ENCODE measurements at regions not wholly inside any gene's neighbourhood (a gene's known extent, or its start where the extent isn't known, plus 50 kb on each side); places are given as distances from the start of the nearest gene placed in this dataset.

DNA sequence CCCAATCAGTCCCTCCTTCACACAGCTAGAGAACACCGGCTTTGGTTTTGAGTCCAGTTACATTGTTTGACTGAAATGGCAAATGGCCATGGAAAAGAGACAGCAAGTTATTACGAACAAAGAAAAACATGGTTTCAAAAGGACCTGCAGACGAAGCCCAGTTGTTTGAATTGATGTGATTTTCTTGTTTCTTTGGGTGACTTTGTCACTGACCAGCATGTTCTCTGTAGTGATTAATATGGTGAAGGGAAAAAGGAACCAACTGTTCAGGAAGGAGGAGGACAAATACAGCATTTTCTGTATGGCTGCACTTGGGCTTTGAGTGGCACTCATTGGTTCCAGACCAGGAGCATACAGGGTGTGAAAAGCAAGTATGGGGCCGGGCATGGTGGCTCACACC lies 217.4 kb upstream of the TPM1 start (continued):
- TF ChIP-seq, protein P1, sequence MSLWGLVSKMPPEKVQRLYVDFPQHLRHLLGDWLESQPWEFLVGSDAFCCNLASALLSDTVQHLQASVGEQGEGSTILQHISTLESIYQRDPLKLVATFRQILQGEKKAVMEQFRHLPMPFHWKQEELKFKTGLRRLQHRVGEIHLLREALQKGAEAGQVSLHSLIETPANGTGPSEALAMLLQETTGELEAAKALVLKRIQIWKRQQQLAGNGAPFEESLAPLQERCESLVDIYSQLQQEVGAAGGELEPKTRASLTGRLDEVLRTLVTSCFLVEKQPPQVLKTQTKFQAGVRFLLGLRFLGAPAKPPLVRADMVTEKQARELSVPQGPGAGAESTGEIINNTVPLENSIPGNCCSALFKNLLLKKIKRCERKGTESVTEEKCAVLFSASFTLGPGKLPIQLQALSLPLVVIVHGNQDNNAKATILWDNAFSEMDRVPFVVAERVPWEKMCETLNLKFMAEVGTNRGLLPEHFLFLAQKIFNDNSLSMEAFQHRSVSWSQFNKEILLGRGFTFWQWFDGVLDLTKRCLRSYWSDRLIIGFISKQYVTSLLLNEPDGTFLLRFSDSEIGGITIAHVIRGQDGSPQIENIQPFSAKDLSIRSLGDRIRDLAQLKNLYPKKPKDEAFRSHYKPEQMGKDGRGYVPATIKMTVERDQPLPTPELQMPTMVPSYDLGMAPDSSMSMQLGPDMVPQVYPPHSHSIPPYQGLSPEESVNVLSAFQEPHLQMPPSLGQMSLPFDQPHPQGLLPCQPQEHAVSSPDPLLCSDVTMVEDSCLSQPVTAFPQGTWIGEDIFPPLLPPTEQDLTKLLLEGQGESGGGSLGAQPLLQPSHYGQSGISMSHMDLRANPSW (CRISPR knock-in tag; conservative IDR thresholded peaks at IDR 0.05; ENCODE audit: low read depth) = no peak
- TF ChIP-seq FOXP1 (CRISPR knock-in tag; IDR thresholded peaks at IDR 0.05; ENCODE audit: borderline replicate concordance) (no peak), ZNF317 (CRISPR knock-in tag; IDR thresholded peaks at IDR 0.05; ENCODE audit: borderline replicate concordance, low read depth) (no peak), EMX1 (CRISPR knock-in tag; IDR thresholded peaks at IDR 0.05) (no peak), SMAD4 (CRISPR knock-in tag; IDR thresholded peaks at IDR 0.05) (no peak), NFYB (CRISPR knock-in tag; conservative IDR thresholded peaks at IDR 0.05; ENCODE audit: low read depth) (no peak), SMAD3 (CRISPR knock-in tag; IDR thresholded peaks at IDR 0.05; ENCODE audit: borderline replicate concordance) (no peak), TEAD1 (CRISPR knock-in tag; IDR thresholded peaks at IDR 0.05) (no peak)
- TF ChIP-seq, protein P2, sequence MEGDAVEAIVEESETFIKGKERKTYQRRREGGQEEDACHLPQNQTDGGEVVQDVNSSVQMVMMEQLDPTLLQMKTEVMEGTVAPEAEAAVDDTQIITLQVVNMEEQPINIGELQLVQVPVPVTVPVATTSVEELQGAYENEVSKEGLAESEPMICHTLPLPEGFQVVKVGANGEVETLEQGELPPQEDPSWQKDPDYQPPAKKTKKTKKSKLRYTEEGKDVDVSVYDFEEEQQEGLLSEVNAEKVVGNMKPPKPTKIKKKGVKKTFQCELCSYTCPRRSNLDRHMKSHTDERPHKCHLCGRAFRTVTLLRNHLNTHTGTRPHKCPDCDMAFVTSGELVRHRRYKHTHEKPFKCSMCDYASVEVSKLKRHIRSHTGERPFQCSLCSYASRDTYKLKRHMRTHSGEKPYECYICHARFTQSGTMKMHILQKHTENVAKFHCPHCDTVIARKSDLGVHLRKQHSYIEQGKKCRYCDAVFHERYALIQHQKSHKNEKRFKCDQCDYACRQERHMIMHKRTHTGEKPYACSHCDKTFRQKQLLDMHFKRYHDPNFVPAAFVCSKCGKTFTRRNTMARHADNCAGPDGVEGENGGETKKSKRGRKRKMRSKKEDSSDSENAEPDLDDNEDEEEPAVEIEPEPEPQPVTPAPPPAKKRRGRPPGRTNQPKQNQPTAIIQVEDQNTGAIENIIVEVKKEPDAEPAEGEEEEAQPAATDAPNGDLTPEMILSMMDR (IDR thresholded peaks at IDR 0.05) = no peak
- TF ChIP-seq, protein P3, sequence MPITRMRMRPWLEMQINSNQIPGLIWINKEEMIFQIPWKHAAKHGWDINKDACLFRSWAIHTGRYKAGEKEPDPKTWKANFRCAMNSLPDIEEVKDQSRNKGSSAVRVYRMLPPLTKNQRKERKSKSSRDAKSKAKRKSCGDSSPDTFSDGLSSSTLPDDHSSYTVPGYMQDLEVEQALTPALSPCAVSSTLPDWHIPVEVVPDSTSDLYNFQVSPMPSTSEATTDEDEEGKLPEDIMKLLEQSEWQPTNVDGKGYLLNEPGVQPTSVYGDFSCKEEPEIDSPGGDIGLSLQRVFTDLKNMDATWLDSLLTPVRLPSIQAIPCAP (CRISPR knock-in tag; IDR thresholded peaks at IDR 0.05) = no peak
- TF ChIP-seq, protein P4, sequence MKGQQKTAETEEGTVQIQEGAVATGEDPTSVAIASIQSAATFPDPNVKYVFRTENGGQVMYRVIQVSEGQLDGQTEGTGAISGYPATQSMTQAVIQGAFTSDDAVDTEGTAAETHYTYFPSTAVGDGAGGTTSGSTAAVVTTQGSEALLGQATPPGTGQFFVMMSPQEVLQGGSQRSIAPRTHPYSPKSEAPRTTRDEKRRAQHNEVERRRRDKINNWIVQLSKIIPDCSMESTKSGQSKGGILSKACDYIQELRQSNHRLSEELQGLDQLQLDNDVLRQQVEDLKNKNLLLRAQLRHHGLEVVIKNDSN (CRISPR knock-in tag; IDR thresholded peaks at IDR 0.05) = no peak

DNA sequence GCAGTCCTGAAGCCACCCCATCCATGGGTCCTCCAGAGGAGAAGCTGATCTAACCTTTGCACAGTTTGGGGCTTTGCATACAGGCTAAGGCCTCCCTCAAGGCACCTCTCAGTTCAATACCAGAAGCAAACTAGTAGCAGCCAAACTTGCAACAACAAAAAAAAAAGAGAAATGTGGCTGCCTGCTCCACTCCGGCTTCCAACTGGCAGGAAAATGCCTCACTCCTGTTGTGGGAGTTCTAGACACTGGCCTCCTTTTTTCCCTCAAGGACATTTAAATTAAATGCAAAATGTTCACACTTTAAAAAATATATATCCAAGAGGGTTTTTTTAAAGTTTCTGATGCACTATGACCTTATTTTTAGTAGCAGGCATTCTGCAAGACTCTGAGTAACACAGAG lies 216.0 kb upstream of the TPM1 start:
- DNase-seq (ENCODE audit: low spot score) (no peak), ATAC-seq (no peak)
- Mint-ChIP-seq H3K4me1 (no peaks in the 10 kb centered on the region), H3K9me3 (no peaks in the 10 kb centered on the region), H3K4me3 (no peak overlapping the region), H3K36me3 (no peaks in the 10 kb centered on the region), H3K27me3 (ENCODE audit: low read depth) (no peaks in the 10 kb centered on the region), H3K27ac (no peak overlapping the region)
- TF ChIP-seq ETV6 (CRISPR knock-in tag; IDR thresholded peaks at IDR 0.05) = no peak
- TF ChIP-seq, protein P5, sequence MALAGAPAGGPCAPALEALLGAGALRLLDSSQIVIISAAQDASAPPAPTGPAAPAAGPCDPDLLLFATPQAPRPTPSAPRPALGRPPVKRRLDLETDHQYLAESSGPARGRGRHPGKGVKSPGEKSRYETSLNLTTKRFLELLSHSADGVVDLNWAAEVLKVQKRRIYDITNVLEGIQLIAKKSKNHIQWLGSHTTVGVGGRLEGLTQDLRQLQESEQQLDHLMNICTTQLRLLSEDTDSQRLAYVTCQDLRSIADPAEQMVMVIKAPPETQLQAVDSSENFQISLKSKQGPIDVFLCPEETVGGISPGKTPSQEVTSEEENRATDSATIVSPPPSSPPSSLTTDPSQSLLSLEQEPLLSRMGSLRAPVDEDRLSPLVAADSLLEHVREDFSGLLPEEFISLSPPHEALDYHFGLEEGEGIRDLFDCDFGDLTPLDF (CRISPR knock-in tag; IDR thresholded peaks at IDR 0.05) = no peak
- TF ChIP-seq MXD4 (CRISPR knock-in tag; IDR thresholded peaks at IDR 0.05; ENCODE audit: borderline replicate concordance) = no peak
- TF ChIP-seq JAZF1 (CRISPR knock-in tag; IDR thresholded peaks at IDR 0.05) = no peak
- no peak for TF ChIP-seq IRF2 (CRISPR knock-in tag; IDR thresholded peaks at IDR 0.05; ENCODE audit: borderline replicate concordance, low read depth)
- no peak for TF ChIP-seq ZNF317 (CRISPR knock-in tag; IDR thresholded peaks at IDR 0.05; ENCODE audit: borderline replicate concordance, low read depth)
- TF ChIP-seq NR3C1 (CRISPR knock-in tag; conservative IDR thresholded peaks at IDR 0.05; ENCODE audit: low read depth) = no peak
- TF ChIP-seq SMAD4 (CRISPR knock-in tag; IDR thresholded peaks at IDR 0.05) = no peak
- no peak for TF ChIP-seq CBFB (CRISPR knock-in tag; IDR thresholded peaks at IDR 0.05; ENCODE audit: low read depth)
- no peak for TF ChIP-seq GRHL2 (CRISPR knock-in tag; IDR thresholded peaks at IDR 0.05; ENCODE audit: insufficient replicate concordance, severe bottlenecking)
- no peak for TF ChIP-seq HMGA2 (CRISPR knock-in tag; IDR thresholded peaks at IDR 0.05)
- TF ChIP-seq SMAD3 (CRISPR knock-in tag; IDR thresholded peaks at IDR 0.05; ENCODE audit: borderline replicate concordance) = no peak
- TF ChIP-seq ZNF138 (CRISPR knock-in tag; conservative IDR thresholded peaks at IDR 0.05) = no peak
- TF ChIP-seq, protein P6, sequence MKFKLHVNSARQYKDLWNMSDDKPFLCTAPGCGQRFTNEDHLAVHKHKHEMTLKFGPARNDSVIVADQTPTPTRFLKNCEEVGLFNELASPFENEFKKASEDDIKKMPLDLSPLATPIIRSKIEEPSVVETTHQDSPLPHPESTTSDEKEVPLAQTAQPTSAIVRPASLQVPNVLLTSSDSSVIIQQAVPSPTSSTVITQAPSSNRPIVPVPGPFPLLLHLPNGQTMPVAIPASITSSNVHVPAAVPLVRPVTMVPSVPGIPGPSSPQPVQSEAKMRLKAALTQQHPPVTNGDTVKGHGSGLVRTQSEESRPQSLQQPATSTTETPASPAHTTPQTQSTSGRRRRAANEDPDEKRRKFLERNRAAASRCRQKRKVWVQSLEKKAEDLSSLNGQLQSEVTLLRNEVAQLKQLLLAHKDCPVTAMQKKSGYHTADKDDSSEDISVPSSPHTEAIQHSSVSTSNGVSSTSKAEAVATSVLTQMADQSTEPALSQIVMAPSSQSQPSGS (CRISPR knock-in tag; IDR thresholded peaks at IDR 0.05; ENCODE audit: borderline replicate concordance, low read depth) = no peak
- TF ChIP-seq, protein P7, sequence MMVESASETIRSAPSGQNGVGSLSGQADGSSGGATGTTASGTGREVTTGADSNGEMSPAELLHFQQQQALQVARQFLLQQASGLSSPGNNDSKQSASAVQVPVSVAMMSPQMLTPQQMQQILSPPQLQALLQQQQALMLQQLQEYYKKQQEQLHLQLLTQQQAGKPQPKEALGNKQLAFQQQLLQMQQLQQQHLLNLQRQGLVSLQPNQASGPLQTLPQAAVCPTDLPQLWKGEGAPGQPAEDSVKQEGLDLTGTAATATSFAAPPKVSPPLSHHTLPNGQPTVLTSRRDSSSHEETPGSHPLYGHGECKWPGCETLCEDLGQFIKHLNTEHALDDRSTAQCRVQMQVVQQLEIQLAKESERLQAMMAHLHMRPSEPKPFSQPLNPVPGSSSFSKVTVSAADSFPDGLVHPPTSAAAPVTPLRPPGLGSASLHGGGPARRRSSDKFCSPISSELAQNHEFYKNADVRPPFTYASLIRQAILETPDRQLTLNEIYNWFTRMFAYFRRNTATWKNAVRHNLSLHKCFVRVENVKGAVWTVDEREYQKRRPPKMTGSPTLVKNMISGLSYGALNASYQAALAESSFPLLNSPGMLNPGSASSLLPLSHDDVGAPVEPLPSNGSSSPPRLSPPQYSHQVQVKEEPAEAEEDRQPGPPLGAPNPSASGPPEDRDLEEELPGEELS (CRISPR knock-in tag; IDR thresholded peaks at IDR 0.05) = no peak
- CTCF ChIA-PET = no interaction called here
- POLR2A ChIA-PET = no interaction called here
